ENCODE measurements at regions not wholly inside any gene's neighbourhood (a gene's known extent, or its start where the extent isn't known, plus 50 kb on each side); places are given as distances from the start of the nearest gene placed in this dataset.

DNA sequence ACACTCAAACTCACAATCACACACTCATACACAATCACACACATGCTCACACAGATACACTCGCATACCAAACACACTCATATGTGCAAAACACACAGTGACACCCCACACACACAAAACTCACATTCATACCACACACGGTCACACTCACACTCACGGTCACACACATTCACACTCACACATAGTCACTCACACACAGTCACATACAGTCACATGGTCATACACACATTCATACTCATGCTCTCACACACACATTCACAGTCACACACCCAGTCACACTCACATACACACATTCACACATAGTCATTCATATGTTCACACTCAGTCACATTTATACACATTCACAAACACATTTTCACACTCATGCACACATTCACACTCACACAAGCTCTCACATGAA is 296.0 kb upstream of the RNF32 start:
- TF ChIP-seq, protein P1, sequence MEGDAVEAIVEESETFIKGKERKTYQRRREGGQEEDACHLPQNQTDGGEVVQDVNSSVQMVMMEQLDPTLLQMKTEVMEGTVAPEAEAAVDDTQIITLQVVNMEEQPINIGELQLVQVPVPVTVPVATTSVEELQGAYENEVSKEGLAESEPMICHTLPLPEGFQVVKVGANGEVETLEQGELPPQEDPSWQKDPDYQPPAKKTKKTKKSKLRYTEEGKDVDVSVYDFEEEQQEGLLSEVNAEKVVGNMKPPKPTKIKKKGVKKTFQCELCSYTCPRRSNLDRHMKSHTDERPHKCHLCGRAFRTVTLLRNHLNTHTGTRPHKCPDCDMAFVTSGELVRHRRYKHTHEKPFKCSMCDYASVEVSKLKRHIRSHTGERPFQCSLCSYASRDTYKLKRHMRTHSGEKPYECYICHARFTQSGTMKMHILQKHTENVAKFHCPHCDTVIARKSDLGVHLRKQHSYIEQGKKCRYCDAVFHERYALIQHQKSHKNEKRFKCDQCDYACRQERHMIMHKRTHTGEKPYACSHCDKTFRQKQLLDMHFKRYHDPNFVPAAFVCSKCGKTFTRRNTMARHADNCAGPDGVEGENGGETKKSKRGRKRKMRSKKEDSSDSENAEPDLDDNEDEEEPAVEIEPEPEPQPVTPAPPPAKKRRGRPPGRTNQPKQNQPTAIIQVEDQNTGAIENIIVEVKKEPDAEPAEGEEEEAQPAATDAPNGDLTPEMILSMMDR (IDR thresholded peaks at IDR 0.05): no peak
- no peak for TF ChIP-seq POLR2A (IDR thresholded peaks at IDR 0.05)

All from thyroid gland (tissue), 4 donors.